ENCODE measurements at regions not wholly inside any gene's neighbourhood (a gene's known extent, or its start where the extent isn't known, plus 50 kb on each side); places are given as distances from the start of the nearest gene placed in this dataset.

- TF ChIP-seq CTCF (IDR thresholded peaks at IDR 0.05; ENCODE audit: poor library complexity, severe bottlenecking), result no peak
- TF ChIP-seq POLR2AphosphoS5 (IDR thresholded peaks at IDR 0.05), result no peak
These were observed 206.5 kb downstream of the SOX11 start for GRCh38 chr2:5898667-5899066.

All from neural cell (in vitro differentiated cells).